ENCODE measurements at regions not wholly inside any gene's neighbourhood (a gene's known extent, or its start where the extent isn't known, plus 50 kb on each side); places are given as distances from the start of the nearest gene placed in this dataset.
A peak's percentile ranks its signal among the peaks of the same experiment; 100 is the strongest.

DNA sequence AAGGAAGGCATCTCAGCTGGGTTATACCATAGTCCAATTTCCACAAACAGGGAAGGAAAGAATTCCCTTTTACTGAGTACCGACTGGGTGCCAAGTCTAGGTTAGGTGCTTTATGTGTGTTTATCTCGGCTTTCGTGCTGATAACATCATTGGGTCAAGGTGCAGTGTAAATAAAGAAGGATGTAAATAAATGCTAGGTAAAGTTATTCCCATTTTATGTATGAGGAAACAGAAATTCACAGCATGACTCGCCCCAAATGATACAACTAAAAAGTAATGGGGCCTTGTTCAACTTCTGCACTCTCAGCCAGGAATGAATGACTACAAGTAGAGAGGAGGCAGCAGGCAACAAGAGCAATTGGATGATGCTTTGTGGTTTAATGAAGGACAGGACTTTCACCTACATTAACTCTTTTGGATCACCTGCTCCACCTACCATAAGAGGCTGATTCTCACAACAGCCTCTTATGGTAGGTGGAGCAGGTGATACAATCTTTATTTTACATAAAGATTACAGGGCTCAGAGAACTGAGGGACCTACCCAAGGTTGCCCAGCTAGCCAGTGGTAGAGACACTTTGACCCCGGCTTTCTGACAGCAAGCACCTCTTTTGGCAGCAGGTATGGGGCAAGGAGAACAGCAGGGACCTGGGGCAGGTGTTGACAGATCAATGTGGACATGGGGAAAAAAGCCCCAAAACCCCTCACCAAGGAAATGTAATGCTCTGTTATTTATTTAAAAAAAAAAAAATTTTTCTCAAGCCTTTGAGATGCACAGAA is 213.4 kb upstream of the NUDT4 start:
- no peaks in the 10 kb centered on the region for H3K27me3 Mint-ChIP-seq (ENCODE audit: low read depth, poor library complexity)
- H3K27ac Mint-ChIP-seq, result no peak overlapping the region

DNA sequence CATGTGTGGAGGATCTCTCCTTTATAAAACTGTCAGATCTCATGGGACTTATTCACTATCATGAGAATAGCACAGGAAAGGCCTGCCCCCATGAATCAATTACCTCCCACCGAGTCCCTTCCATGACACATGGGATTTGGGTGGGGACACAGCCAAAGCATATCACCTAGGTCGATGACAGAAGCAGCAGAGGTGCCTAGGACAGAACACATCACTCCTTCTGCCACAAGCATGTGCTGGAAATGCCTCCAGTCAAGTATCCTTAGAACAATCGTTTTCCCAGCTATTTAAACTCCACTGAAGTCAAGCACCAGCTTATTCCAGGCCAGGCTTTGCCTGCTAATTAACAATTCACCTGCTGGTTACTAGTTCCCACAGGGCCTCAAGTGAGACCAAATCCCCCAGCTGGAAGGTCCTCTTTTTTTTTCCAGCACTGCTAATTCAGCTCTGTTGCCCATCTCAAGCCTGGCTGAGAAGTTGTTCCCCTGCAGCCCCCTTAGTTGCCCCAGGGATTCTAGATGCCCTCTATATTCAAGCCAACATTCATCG is 212.3 kb upstream of the NUDT4 start:
- H3K27ac Mint-ChIP-seq, result peak overlapping the region; percentile 69
- no peak for DNase-seq
- no peaks in the 10 kb centered on the region for H3K36me3 Mint-ChIP-seq (ENCODE audit: low read depth)
- H3K4me1 Mint-ChIP-seq, result peaks cover 21% of the 10 kb centered on the region
- TF ChIP-seq, protein P1, sequence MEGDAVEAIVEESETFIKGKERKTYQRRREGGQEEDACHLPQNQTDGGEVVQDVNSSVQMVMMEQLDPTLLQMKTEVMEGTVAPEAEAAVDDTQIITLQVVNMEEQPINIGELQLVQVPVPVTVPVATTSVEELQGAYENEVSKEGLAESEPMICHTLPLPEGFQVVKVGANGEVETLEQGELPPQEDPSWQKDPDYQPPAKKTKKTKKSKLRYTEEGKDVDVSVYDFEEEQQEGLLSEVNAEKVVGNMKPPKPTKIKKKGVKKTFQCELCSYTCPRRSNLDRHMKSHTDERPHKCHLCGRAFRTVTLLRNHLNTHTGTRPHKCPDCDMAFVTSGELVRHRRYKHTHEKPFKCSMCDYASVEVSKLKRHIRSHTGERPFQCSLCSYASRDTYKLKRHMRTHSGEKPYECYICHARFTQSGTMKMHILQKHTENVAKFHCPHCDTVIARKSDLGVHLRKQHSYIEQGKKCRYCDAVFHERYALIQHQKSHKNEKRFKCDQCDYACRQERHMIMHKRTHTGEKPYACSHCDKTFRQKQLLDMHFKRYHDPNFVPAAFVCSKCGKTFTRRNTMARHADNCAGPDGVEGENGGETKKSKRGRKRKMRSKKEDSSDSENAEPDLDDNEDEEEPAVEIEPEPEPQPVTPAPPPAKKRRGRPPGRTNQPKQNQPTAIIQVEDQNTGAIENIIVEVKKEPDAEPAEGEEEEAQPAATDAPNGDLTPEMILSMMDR (IDR thresholded peaks at IDR 0.05), result no peak
- no peak overlapping the region for H3K4me3 Mint-ChIP-seq
- H3K9me3 Mint-ChIP-seq, result peaks cover 16% of the 10 kb centered on the region
- no peaks in the 10 kb centered on the region for H3K27me3 Mint-ChIP-seq (ENCODE audit: low read depth, poor library complexity)

More for the DNA sequence above, 213.4 kb upstream of the NUDT4 start:
- Mint-ChIP-seq H3K4me1 (peaks cover 21% of the 10 kb centered on the region), H3K36me3 (ENCODE audit: low read depth) (no peaks in the 10 kb centered on the region), H3K9me3 (peaks cover 26% of the 10 kb centered on the region), H3K4me3 (no peak overlapping the region)
- TF ChIP-seq, protein P1 (IDR thresholded peaks at IDR 0.05), result no peak
- no peak for DNase-seq

DNA sequence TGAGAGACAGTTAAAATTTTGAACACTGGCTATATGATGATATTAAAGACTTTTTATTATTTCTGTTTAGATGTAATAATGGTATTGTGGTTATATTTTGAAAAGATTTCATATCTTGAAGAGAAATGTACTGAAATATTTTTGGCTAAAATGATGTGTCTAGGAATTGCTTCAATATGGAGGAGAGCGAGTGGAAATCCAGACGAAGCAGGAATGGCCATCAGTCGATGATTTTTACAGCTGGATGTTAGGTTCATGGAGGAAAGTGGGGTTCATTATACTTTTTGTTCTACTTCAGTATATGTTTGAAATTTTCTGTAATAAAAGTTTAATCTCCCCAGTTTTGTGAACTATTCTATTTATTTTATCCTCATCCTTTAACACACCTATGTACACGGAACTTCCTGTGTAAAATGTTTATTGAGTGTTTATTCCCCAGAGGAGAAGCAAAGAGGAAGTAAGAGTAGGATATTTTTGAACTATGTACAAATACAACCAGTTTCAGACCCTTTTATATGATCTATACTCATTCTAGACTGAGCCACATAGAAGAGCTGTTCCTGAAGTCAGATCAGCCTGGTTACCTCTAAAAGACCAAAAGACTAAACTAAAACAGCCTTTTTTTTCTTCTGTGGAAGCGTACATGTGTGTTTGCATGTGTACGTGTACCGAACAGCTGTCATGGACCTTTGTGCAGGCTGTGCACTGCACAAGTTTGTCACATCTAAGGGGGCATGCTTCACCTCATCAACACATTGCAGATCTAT is 211.0 kb upstream of the NUDT4 start:
- Mint-ChIP-seq H3K9me3 (peaks cover 5% of the 10 kb centered on the region), H3K27me3 (ENCODE audit: low read depth, poor library complexity) (no peaks in the 10 kb centered on the region), H3K36me3 (ENCODE audit: low read depth) (no peaks in the 10 kb centered on the region), H3K4me1 (peaks cover 21% of the 10 kb centered on the region), H3K4me3 (no peak overlapping the region), H3K27ac (no peak overlapping the region)
- DNase-seq, result no peak
- TF ChIP-seq, protein P1 (IDR thresholded peaks at IDR 0.05), result no peak

- Mint-ChIP-seq H3K27me3 (ENCODE audit: low read depth, poor library complexity) (no peaks in the 10 kb centered on the region), H3K4me1 (peaks cover 21% of the 10 kb centered on the region), H3K4me3 (no peak overlapping the region), H3K9me3 (peaks cover 3% of the 10 kb centered on the region), H3K27ac (no peak overlapping the region), H3K36me3 (ENCODE audit: low read depth) (no peaks in the 10 kb centered on the region)
- TF ChIP-seq, protein P1 (IDR thresholded peaks at IDR 0.05), result no peak
- no peak for DNase-seq
These were observed 210.4 kb upstream of the NUDT4 start for GRCh38 chr12:93167331-93167730.

DNA sequence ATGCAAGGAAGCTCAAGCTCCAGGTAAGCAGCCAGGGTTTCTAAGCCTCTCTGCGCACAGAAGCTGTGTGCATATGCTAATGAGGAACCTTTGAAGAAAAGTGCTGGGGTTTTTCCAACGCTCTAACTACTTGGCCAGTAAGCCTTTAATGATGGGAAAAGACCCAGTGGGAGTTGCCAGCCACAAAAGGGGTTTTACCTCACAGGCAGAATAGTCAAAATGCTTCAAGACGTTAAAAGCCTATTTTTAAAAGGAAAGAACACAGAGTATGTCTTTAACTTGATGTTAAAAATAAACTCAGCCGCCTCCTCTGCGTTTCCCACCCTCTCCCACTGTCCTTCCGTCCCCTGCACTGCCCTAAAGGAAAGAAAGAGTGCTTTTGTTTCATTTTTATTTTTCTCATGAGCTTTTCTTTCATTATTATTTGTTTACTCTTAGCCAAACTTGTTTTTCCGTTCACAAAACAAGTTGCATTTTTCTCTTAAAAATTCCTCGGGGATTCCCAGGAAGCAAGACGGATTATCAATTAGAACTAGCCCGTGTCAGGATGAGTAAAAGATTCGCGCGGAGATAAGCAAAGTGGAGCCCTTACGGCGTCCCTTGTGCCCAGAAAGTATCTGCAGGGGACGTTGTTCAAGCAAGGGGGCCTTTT is 209.8 kb upstream of the NUDT4 start:
- peak overlapping the region; percentile 89 for H3K27ac Mint-ChIP-seq
- H3K9me3 Mint-ChIP-seq, result peaks cover 3% of the 10 kb centered on the region
- TF ChIP-seq, protein P1 (IDR thresholded peaks at IDR 0.05), result no peak
- no peaks in the 10 kb centered on the region for H3K27me3 Mint-ChIP-seq (ENCODE audit: low read depth, poor library complexity)
- H3K36me3 Mint-ChIP-seq (ENCODE audit: low read depth), result no peaks in the 10 kb centered on the region
- no peak for DNase-seq
- peaks cover 21% of the 10 kb centered on the region for H3K4me1 Mint-ChIP-seq
- peak overlapping the region; percentile 75 for H3K4me3 Mint-ChIP-seq
